ENCODE measurements at regions not wholly inside any gene's neighbourhood (a gene's known extent, or its start where the extent isn't known, plus 50 kb on each side); places are given as distances from the start of the nearest gene placed in this dataset.

GRCh38 chr3:170787464-170787863 is 82.5 kb downstream of the RPL22L1 start:
- H3K4me1 ChIP-seq, result no peaks in the 10 kb centered on the region
- H3K27ac ChIP-seq (replicated peaks in 1 of 4), result no peak overlapping the region
- H3K4me3 ChIP-seq, result no peak overlapping the region
- no peak for DNase-seq (ENCODE audit: extremely low spot score)
- intact Hi-C loops (cut with DNase I), result no loop called here
- no peaks in the 10 kb centered on the region for H3K36me3 ChIP-seq
- WGBS, result 99% methylated on average over 2 of the region's 2 CpGs
- H3K9me3 ChIP-seq, result no peaks in the 10 kb centered on the region
- no peaks in the 10 kb centered on the region for H3K27me3 ChIP-seq
- TF ChIP-seq EP300 (IDR thresholded peaks at IDR 0.05) (no peak), POLR2A (IDR thresholded peaks at IDR 0.05; ENCODE audit: low read depth) (no peak), POLR2AphosphoS5 (IDR thresholded peaks at IDR 0.05) (no peak)

GRCh38 chr3:170785454-170785853 is 84.5 kb downstream of the RPL22L1 start:
- no peaks in the 10 kb centered on the region for H3K4me1 ChIP-seq
- intact Hi-C loops (cut with DNase I), result no loop called here
- H3K9me3 ChIP-seq, result no peaks in the 10 kb centered on the region
- H3K27me3 ChIP-seq, result no peaks in the 10 kb centered on the region
- H3K36me3 ChIP-seq, result no peaks in the 10 kb centered on the region
- H3K27ac ChIP-seq (replicated peaks in 1 of 4), result no peak overlapping the region
- WGBS, result 83% methylated on average over 3 of the region's 3 CpGs
- no peak for TF ChIP-seq POLR2A (IDR thresholded peaks at IDR 0.05; ENCODE audit: low read depth)
- TF ChIP-seq EP300 (IDR thresholded peaks at IDR 0.05), result no peak
- DNase-seq (ENCODE audit: extremely low spot score), result no peak
- H3K4me3 ChIP-seq, result no peak overlapping the region

DNA sequence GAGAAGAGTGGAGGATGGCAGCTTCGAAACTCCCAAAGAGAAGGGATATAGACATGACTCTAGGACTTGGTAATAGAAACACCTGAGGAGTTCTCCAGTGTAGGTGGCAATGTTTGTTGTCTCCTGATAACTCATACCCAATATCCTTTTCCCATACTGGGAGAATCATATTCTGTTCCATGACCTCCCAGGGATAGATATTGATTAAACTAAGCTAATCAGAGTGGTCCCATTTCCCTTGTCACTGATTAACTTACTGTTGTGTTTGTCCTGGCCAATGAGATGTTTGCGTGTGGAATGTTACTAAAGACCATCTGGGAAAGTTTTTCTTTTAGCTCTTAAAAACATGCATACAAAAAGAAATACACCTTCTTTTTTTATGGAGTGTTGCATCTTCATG is 85.6 kb downstream of the RPL22L1 start:
- TF ChIP-seq POLR2A (IDR thresholded peaks at IDR 0.05; ENCODE audit: low read depth) (no peak), POLR2AphosphoS5 (IDR thresholded peaks at IDR 0.05) (no peak), EP300 (IDR thresholded peaks at IDR 0.05) (no peak), CTCF (IDR thresholded peaks at IDR 0.05) (no peak)
- intact Hi-C loops (cut with DNase I), result no loop called here
- no peaks in the 10 kb centered on the region for H3K36me3 ChIP-seq
- no peak overlapping the region for H3K27ac ChIP-seq (replicated peaks in 1 of 4)
- no peaks in the 10 kb centered on the region for H3K4me1 ChIP-seq
- no peak for DNase-seq (ENCODE audit: extremely low spot score)
- H3K9me3 ChIP-seq, result no peaks in the 10 kb centered on the region
- no peak overlapping the region for H3K4me3 ChIP-seq
- WGBS, result 94% methylated on average over 2 of the region's 2 CpGs
- H3K27me3 ChIP-seq, result no peaks in the 10 kb centered on the region

GRCh38 chr3:170780955-170781354 is 89.0 kb downstream of the RPL22L1 start:
- Histone ChIP-seq H3K27ac (replicated peaks in 1 of 4) (no peak overlapping the region), H3K9me3 (peaks cover 0 to 9% (median 5%) of the 10 kb centered on the region in 4 donors), H3K36me3 (no peaks in the 10 kb centered on the region), H3K4me3 (no peak overlapping the region), H3K4me1 (no peaks in the 10 kb centered on the region), H3K27me3 (no peaks in the 10 kb centered on the region)
- no peak for DNase-seq (ENCODE audit: extremely low spot score)
- intact Hi-C loops (cut with DNase I), result no loop called here
- no peak for TF ChIP-seq EP300 (IDR thresholded peaks at IDR 0.05)
- TF ChIP-seq POLR2A (IDR thresholded peaks at IDR 0.05; ENCODE audit: low read depth), result no peak
- TF ChIP-seq CTCF (IDR thresholded peaks at IDR 0.05), result no peak
- TF ChIP-seq POLR2AphosphoS5 (IDR thresholded peaks at IDR 0.05), result no peak

- TF ChIP-seq CTCF (IDR thresholded peaks at IDR 0.05) (no peak), EP300 (IDR thresholded peaks at IDR 0.05) (no peak), POLR2A (IDR thresholded peaks at IDR 0.05; ENCODE audit: low read depth) (no peak), POLR2AphosphoS5 (IDR thresholded peaks at IDR 0.05) (no peak)
- no peak overlapping the region for H3K4me3 ChIP-seq
- DNase-seq (ENCODE audit: extremely low spot score), result no peak
- H3K27ac ChIP-seq (replicated peaks in 1 of 4), result no peak overlapping the region
- 71% methylated on average over 1 of the region's 1 CpG for WGBS
- no peaks in the 10 kb centered on the region for H3K36me3 ChIP-seq
- H3K27me3 ChIP-seq, result no peaks in the 10 kb centered on the region
- H3K4me1 ChIP-seq, result no peaks in the 10 kb centered on the region
- intact Hi-C loops (cut with DNase I), result no loop called here
- peaks cover 0 to 9% (median 5%) of the 10 kb centered on the region in 4 donors for H3K9me3 ChIP-seq
Measured at GRCh38 chr3:170780471-170780870, 89.5 kb downstream of the RPL22L1 start.

All from esophagus muscularis mucosa (tissue), 4 donors.